GM06990 (cell line): ENCODE measurements at regions not wholly inside any gene's neighbourhood (a gene's known extent, or its start where the extent isn't known, plus 50 kb on each side); places are given as distances from the start of the nearest gene placed in this dataset.
A peak's percentile ranks its signal among the peaks of the same experiment; 100 is the strongest.

Experiments used
- DNase-seq: peaks from one replicate; pipeline ENCODE4 v3.0.0-alpha.2; 2011; ENCODE audit not compliant: insufficient read length; ENCODE audit errors: extremely low read depth
- H3K27me3 ChIP-seq: replicated peaks from 2 replicates; pipeline ENCODE4 v1.6.0; 2011; ENCODE audit warnings: low read length; ENCODE audit not compliant: control insufficient read depth, insufficient read depth
- H3K36me3 ChIP-seq: 2 replicates; pipeline ENCODE4 v1.5.1; 2011; ENCODE audit warnings: low read length; ENCODE audit not compliant: control insufficient read depth, insufficient read depth
- H3K4me3 ChIP-seq: replicated peaks from 2 replicates; pipeline ENCODE4 v1.5.1; 2011; ENCODE audit warnings: low read depth, mild to moderate bottlenecking, control low read depth, low read length
- CTCF ChIP-seq: IDR thresholded peaks from 2 replicates; pipeline ENCODE4 v1.5.1; 2011; ENCODE audit warnings: low read length, control low read depth, mild to moderate bottlenecking, inconsistent platforms; ENCODE audit not compliant: insufficient read depth, poor library complexity, severe bottlenecking

DNA sequence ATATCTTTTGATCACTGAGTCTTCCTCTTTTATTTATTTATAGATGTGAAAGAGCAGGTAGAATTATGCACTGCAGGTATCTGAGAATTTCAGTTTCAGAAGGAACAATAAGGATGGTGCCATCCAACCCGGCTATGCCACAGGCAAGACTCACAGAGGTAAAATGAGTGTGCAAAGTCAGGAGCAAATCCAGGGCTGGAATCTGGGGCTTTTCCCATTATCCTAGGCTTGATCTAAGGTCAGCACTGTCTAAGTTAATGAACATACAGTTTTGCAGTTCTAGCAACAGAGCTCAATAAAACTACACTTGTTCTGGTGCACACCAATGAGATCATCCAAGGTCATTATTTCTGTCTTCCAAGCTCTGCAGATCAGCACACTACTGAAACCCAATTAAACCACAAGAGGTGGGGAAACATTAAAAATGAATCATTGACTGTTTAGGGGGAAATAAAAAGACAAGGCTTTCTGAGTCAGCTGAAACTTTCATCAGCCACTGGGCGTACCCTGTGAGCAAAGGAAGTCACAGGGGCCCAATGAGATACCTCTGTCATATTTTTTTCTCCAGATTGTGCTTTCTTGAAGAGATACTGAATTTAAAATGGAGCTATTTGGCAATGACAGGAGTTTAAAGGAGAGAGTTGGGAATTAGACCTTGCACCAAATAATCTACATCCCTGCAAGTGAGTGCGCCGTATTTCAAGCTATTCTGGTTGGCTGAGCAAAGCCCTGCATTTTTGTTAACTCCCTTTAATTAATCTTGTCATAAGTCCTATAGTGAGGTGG, 662.2 kb upstream of the ZNF608 start:
- H3K27me3 ChIP-seq: no peaks in the 10 kb centered on the region
- no peak for TF ChIP-seq CTCF
- no peaks in the 10 kb centered on the region for H3K36me3 ChIP-seq
- DNase-seq: peak; percentile 28
- no peak overlapping the region for H3K4me3 ChIP-seq

- H3K36me3 ChIP-seq: no peaks in the 10 kb centered on the region
- H3K4me3 ChIP-seq: no peak overlapping the region
- no peak for DNase-seq
- H3K27me3 ChIP-seq: no peaks in the 10 kb centered on the region
- TF ChIP-seq CTCF: no peak
Observed at GRCh38 chr5:125409234-125409860, 662.9 kb upstream of the ZNF608 start.

DNA sequence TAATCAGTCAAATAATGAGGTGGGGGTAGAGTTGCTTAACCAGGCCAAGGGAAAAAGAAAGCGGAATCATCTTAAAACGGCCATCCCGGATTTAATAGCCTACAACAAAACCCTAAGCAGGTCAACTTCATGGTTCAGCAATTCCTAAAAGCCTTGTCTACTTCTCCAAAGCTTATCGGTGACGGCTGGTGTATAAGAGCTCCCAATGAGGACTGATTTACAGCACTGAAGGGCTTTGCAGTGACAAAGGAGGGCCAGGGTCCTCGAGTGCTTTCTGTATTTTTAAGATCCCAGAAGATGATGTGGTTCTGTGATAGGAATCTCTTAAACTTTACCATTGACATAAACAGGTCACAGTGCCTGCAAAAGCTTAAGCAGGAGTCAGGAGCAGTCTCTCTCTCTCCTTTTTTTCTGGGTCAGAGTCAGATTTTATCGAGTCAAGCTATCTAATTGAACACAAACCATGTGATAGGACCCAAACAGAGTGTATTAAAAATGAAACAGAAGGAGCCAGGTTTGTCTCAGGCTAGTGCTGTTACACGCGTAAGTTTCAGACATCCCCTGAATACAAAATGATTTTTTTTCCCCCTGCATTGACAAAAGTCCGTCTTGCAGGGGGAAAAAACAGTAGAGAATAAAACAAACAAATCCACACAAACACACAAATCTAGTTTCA, 663.6 kb upstream of the ZNF608 start:
- Histone ChIP-seq H3K36me3 (no peaks in the 10 kb centered on the region), H3K4me3 (no peak overlapping the region), H3K27me3 (no peaks in the 10 kb centered on the region)
- no peak for DNase-seq
- no peak for TF ChIP-seq CTCF

- H3K4me3 ChIP-seq: no peak overlapping the region
- DNase-seq: no peak
- H3K27me3 ChIP-seq: no peaks in the 10 kb centered on the region
- H3K36me3 ChIP-seq: no peaks in the 10 kb centered on the region
- no peak for TF ChIP-seq CTCF
Observed at GRCh38 chr5:125410537-125411070, 664.2 kb upstream of the ZNF608 start.

GRCh38 chr5:125411071-125411743, 664.8 kb upstream of the ZNF608 start:
- no peak for TF ChIP-seq CTCF
- DNase-seq: peak; percentile 31
- Histone ChIP-seq H3K4me3 (peak overlapping the region; percentile 49), H3K36me3 (no peaks in the 10 kb centered on the region), H3K27me3 (no peaks in the 10 kb centered on the region)
